Calu3 (cell line): ENCODE measurements at regions not wholly inside any gene's neighbourhood (a gene's known extent, or its start where the extent isn't known, plus 50 kb on each side); places are given as distances from the start of the nearest gene placed in this dataset.

Experiments used
- BruUV-seq: library from RNA; stranded (reverse); fragments of 400-500 nt; replicated peaks from 2 replicates; lab custom pipeline; 2021; lab: Mats Ljungman, UMichigan
- CTCF ChIA-PET: fragments of 300-600 bp; sonication (Branson Sonifier 250); formaldehyde crosslinking; loops from one replicate; lab custom pipeline; 2022; ENCODE audit warnings: antibody characterized with exemption; lab: Charles Lee
- DNase-seq: peaks from one replicate; pipeline ENCODE4 v3.0.0; 2022
- H3K27ac Mint-ChIP-seq: one replicate; pipeline ENCODE4 v1.8.0; 2022; ENCODE audit warnings: mixed read lengths; ENCODE audit not compliant: unreplicated experiment
- H3K27me3 Mint-ChIP-seq: one replicate; pipeline ENCODE4 v1.8.0; 2022; ENCODE audit warnings: mixed read lengths; ENCODE audit not compliant: unreplicated experiment
- H3K36me3 Mint-ChIP-seq: one replicate; pipeline ENCODE4 v1.8.0; 2022; ENCODE audit warnings: mild to moderate bottlenecking, moderate library complexity, mixed read lengths; ENCODE audit not compliant: insufficient read depth, unreplicated experiment
- H3K4me1 Mint-ChIP-seq: one replicate; pipeline ENCODE4 v1.8.0; 2022; ENCODE audit warnings: mild to moderate bottlenecking, low read depth, mixed read lengths; ENCODE audit not compliant: unreplicated experiment
- H3K4me3 Mint-ChIP-seq: one replicate; pipeline ENCODE4 v1.8.0; 2022; ENCODE audit warnings: mild to moderate bottlenecking, low read depth, moderate library complexity, mixed read lengths; ENCODE audit not compliant: unreplicated experiment
- H3K9me3 Mint-ChIP-seq: one replicate; pipeline ENCODE4 v1.8.0; 2022; ENCODE audit warnings: low read depth, mixed read lengths; ENCODE audit not compliant: unreplicated experiment
- CTCF ChIP-seq: fragments of 200-600 bp; IDR thresholded peaks from one replicate; pipeline ENCODE4 v1.8.0; 2022; ENCODE audit warnings: antibody characterized with exemption; ENCODE audit not compliant: unreplicated experiment
- intact Hi-C: fragments of 100-400 bp; cut with micrococcal nuclease; formaldehyde crosslinking; loops from one replicate; pipeline ENCODE4 v1.10.0; 2022; ENCODE audit not compliant: unreplicated experiment

DNA sequence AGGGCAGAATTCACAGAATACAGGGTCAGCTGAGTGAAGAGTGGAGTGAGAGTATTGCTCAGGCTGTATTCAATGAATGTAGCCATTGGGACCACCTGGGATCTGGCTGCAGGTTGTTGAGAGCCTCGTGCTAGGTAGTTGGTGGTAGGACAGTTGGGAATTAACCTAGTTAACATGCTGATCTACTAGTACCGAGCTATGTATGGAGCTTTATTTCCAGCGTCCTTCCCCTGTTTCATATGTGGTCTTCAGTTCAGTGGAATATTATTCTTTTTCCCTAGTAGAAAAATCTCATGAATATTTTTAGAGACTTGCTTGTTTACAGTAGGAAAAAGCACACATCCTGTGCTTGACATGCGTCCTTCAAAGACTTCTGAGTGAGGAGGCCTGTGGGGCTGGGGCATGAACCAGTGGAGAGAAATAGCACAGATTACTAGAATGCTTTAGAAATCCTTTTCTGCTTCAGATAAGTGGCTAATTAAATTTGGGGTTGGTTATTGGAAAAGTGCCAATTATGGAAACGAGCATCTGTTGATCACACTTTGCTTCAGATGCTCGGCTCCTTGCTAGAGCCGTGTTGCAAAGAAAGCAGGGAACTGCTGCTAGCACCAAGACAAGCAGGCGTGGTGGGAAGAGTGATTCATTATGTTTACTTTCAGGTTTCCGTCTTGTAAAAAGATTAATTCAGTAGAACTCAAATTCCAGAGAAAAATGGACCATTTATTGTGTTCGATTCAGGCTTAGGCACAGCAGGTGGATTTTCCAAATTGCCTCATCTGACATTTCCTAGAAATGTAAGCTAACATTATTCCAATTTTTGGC, 53.6 kb downstream of the ARF6 start:
- no TSS peak for BruUV-seq
- Mint-ChIP-seq H3K36me3 (peaks cover 10% of the 10 kb centered on the region), H3K9me3 (peaks cover 3% of the 10 kb centered on the region), H3K27ac (peak overlapping the region; percentile 92), H3K4me3 (peak overlapping the region; percentile 9), H3K27me3 (no peaks in the 10 kb centered on the region), H3K4me1 (peaks cover 60% of the 10 kb centered on the region)
- peak; percentile 57 for DNase-seq
- CTCF ChIA-PET, result interaction anchor here (0.6 to 1.0 kb wide), 5 partner anchors 43 to 116 kb away, joined by 3 to 4 read pairs (median 3); no protein-coding TSS in a partner anchor
- intact Hi-C loops, result loop anchor here (2.0 kb wide), 1 partner anchor 54 kb away; the partner anchor contains the start of gene ARF6
- no peak for TF ChIP-seq CTCF

DNA sequence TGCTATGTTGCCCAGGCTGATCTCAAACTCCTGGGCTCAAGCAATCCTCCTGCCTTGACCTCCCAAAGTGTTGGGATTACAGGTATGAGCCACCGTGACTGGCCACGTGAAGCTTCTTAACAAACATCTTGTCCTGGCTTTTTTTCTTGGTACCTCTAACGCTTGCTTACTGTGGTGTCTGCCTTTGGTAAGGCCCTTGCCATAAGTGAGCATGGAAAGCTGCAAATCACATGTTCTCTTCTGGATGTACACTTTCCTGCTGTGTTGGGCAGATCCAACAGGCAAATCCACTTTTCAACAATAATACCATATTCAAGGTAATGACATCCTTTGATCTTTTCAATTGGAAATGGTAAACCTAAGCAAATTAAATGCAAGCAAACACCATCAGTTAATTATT, 54.6 kb downstream of the ARF6 start:
- CTCF ChIA-PET, result interaction anchor here (0.6 to 1.0 kb wide), 4 partner anchors 44 to 86 kb away, joined by 3 to 4 read pairs (median 3); no protein-coding TSS in a partner anchor
- no TSS peak for BruUV-seq
- peak overlapping the region; percentile 21 for H3K27ac Mint-ChIP-seq

GRCh38 chr14:49950275-49951228, 57.7 kb downstream of the ARF6 start:
- H3K36me3 Mint-ChIP-seq, result peaks cover 14% of the 10 kb centered on the region
- H3K4me1 Mint-ChIP-seq, result peaks cover 94% of the 10 kb centered on the region
- peak overlapping the region; percentile 40 for H3K4me3 Mint-ChIP-seq
- intact Hi-C loops, result no loop called here
- H3K27me3 Mint-ChIP-seq, result no peaks in the 10 kb centered on the region
- no peaks in the 10 kb centered on the region for H3K9me3 Mint-ChIP-seq
- CTCF ChIA-PET, result interaction anchor here (0.5 to 1.6 kb wide), 6 partner anchors 15 to 89 kb away, joined by 3 to 6 read pairs (median 5); no protein-coding TSS in a partner anchor
- no TSS peak for BruUV-seq
- peak; percentile 84 for DNase-seq
- H3K27ac Mint-ChIP-seq, result peak overlapping the region; percentile 63
- TF ChIP-seq CTCF, result no peak

More for the DNA sequence above, 54.6 kb downstream of the ARF6 start:
- Mint-ChIP-seq H3K4me3 (no peak overlapping the region), H3K36me3 (peaks cover 10% of the 10 kb centered on the region), H3K4me1 (peaks cover 70% of the 10 kb centered on the region), H3K9me3 (peaks cover 3% of the 10 kb centered on the region), H3K27me3 (no peaks in the 10 kb centered on the region)
- no peak for TF ChIP-seq CTCF
- intact Hi-C loops, result loop anchor here (2.0 kb wide), 1 partner anchor 55 kb away; the partner anchor contains the start of gene ARF6
- no peak for DNase-seq

DNA sequence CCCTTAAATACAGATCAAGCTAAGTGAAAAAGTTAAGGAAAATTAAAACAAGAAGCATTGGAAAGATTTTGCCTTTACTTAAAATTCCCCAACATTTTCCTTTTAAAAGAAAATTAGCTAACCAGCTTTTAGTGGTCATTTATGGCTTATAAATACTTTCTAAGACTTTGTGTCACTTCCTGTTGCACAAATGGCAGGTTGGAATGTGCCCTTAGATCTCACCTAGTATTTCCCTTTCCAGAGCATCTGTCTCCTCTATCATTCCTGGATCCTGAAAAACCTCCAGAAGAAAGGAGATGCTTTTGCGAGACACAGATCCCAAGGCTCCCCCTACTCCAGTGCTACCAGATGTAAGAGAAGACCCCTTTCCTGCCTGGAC, 58.3 kb downstream of the ARF6 start:
- no TSS peak for BruUV-seq
- CTCF ChIA-PET, result interaction anchor here (0.5 to 1.6 kb wide), 4 partner anchors 16 to 89 kb away, joined by 3 to 6 read pairs (median 5); no protein-coding TSS in a partner anchor
- no peak for DNase-seq
- no peak for TF ChIP-seq CTCF
- H3K27ac Mint-ChIP-seq, result peak overlapping the region; percentile 63
- H3K9me3 Mint-ChIP-seq, result no peaks in the 10 kb centered on the region
- peaks cover 14% of the 10 kb centered on the region for H3K36me3 Mint-ChIP-seq
- H3K4me1 Mint-ChIP-seq, result peaks cover 90% of the 10 kb centered on the region
- intact Hi-C loops, result no loop called here
- peak overlapping the region; percentile 40 for H3K4me3 Mint-ChIP-seq
- no peaks in the 10 kb centered on the region for H3K27me3 Mint-ChIP-seq
